AG04449 (cell line): ENCODE measurements at regions not wholly inside any gene's neighbourhood (a gene's known extent, or its start where the extent isn't known, plus 50 kb on each side); places are given as distances from the start of the nearest gene placed in this dataset.
"Not testable (repeated sequence)": the region's sequence is repeated elsewhere in the genome, so short reads cannot be mapped to it uniquely, and the experiment has no call there.

Experiments
- CTCF ChIA-PET: fragments of 350-600 bp; formaldehyde crosslinking; extraction: SDS; loops from one replicate; lab custom pipeline; 2021; ENCODE audit warnings: antibody characterized with exemption; lab: Yijun Ruan, JAX
- POLR2A ChIA-PET: fragments of 400-600, 350-600 bp; formaldehyde crosslinking; extraction: SDS; loops from one replicate; lab custom pipeline; 2020; ENCODE audit warnings: antibody characterized with exemption, inconsistent platforms; lab: Yijun Ruan, JAX
- DNase-seq: peaks from one replicate; pipeline ENCODE4 v3.0.0-alpha.2; 2010; ENCODE audit warnings: low read depth, low spot score
- H3K4me3 ChIP-seq: 2 replicates; pipeline ENCODE4 v1.5.1; 2011; ENCODE audit warnings: low read depth, mild to moderate bottlenecking, control low read depth, low read length
- CTCF ChIP-seq: IDR thresholded peaks from one replicate; pipeline ENCODE4 v1.5.1; 2011; ENCODE audit warnings: mild to moderate bottlenecking, moderate library complexity, low read length, control low read depth, inconsistent platforms; ENCODE audit not compliant: insufficient read depth; ENCODE audit errors: missing control alignments

GRCh38 chr9:26789959-26790358 lies 102.6 kb downstream of the CAAP1 start:
- ChIA-PET CTCF (no interaction called here), POLR2A (no interaction called here)

GRCh38 chr9:26786564-26786963 lies 106.0 kb downstream of the CAAP1 start:
- ChIA-PET POLR2A (no interaction called here), CTCF (no interaction called here)
- TF ChIP-seq CTCF: no peak
- H3K4me3 ChIP-seq: no peak overlapping the region
- DNase-seq: no peak

More at GRCh38 chr9:26789959-26790358, 102.6 kb downstream of the CAAP1 start:
- TF ChIP-seq CTCF: no peak
- H3K4me3 ChIP-seq: no peak overlapping the region
- DNase-seq: no peak

- DNase-seq: no peak
- H3K4me3 ChIP-seq: no peak overlapping the region
- POLR2A ChIA-PET: no interaction called here
- no peak for TF ChIP-seq CTCF
- CTCF ChIA-PET: no interaction called here
These were observed 109.7 kb downstream of the CAAP1 start for GRCh38 chr9:26782899-26783298.

- ChIA-PET CTCF (no interaction called here), POLR2A (no interaction called here)
- TF ChIP-seq CTCF: no peak
- no peak for DNase-seq
- H3K4me3 ChIP-seq: no peak overlapping the region
These were observed 110.7 kb downstream of the CAAP1 start for GRCh38 chr9:26781906-26782305.

GRCh38 chr9:26780307-26780706 lies 112.3 kb downstream of the CAAP1 start:
- H3K4me3 ChIP-seq, CTCF ChIA-PET, DNase-seq, POLR2A ChIA-PET: not testable (repeated sequence)

GRCh38 chr9:26779062-26779461 lies 113.5 kb downstream of the CAAP1 start:
- TF ChIP-seq CTCF: no peak
- no peak overlapping the region for H3K4me3 ChIP-seq
- no peak for DNase-seq
- ChIA-PET CTCF (no interaction called here), POLR2A (no interaction called here)

GRCh38 chr9:26775391-26775790 lies 117.2 kb downstream of the CAAP1 start:
- ChIA-PET POLR2A (no interaction called here), CTCF (no interaction called here)
- no peak for DNase-seq

More at GRCh38 chr9:26775391-26775790, 117.2 kb downstream of the CAAP1 start:
- no peak overlapping the region for H3K4me3 ChIP-seq
- no peak for TF ChIP-seq CTCF
